ENCODE measurements at regions not wholly inside any gene's neighbourhood (a gene's known extent, or its start where the extent isn't known, plus 50 kb on each side); places are given as distances from the start of the nearest gene placed in this dataset.

DNA sequence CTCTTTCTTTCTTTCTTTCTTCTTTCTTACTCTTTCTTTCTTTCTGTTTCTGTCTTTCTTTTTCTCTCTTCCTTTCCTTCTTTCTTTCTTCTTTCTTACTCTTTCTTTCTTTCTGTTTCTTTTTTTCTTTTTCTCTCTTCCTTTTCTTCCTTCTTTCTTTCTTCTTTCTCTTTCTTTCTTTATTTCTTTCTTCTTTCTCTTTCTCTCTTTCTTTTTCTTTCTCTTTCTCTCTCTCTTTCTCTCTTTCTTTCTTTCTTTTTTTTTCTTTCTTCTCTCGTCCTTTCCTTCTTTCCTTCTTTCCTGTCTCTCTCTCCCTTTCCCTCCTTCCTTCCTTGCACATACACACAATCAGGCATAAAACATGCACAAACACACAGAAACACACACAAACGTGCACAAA is 79.3 kb upstream of the SHOX start:
- TF ChIP-seq YY1 (IDR thresholded peaks at IDR 0.05; ENCODE audit: low read depth) (no peak), EP300 (IDR thresholded peaks at IDR 0.05; ENCODE audit: borderline replicate concordance in 1 of 2, low read depth in 1 of 2, low read length in 1 of 2) (no peak)
- TF ChIP-seq, protein P1, sequence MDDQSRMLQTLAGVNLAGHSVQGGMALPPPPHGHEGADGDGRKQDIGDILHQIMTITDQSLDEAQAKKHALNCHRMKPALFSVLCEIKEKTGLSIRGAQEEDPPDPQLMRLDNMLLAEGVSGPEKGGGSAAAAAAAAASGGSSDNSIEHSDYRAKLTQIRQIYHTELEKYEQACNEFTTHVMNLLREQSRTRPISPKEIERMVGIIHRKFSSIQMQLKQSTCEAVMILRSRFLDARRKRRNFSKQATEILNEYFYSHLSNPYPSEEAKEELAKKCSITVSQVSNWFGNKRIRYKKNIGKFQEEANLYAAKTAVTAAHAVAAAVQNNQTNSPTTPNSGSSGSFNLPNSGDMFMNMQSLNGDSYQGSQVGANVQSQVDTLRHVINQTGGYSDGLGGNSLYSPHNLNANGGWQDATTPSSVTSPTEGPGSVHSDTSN (IDR thresholded peaks at IDR 0.05), result no peak
- TF ChIP-seq, protein P2, sequence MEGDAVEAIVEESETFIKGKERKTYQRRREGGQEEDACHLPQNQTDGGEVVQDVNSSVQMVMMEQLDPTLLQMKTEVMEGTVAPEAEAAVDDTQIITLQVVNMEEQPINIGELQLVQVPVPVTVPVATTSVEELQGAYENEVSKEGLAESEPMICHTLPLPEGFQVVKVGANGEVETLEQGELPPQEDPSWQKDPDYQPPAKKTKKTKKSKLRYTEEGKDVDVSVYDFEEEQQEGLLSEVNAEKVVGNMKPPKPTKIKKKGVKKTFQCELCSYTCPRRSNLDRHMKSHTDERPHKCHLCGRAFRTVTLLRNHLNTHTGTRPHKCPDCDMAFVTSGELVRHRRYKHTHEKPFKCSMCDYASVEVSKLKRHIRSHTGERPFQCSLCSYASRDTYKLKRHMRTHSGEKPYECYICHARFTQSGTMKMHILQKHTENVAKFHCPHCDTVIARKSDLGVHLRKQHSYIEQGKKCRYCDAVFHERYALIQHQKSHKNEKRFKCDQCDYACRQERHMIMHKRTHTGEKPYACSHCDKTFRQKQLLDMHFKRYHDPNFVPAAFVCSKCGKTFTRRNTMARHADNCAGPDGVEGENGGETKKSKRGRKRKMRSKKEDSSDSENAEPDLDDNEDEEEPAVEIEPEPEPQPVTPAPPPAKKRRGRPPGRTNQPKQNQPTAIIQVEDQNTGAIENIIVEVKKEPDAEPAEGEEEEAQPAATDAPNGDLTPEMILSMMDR (IDR thresholded peaks at IDR 0.05), result no peak
